ENCODE measurements at regions not wholly inside any gene's neighbourhood (a gene's known extent, or its start where the extent isn't known, plus 50 kb on each side); places are given as distances from the start of the nearest gene placed in this dataset.

GRCh38 chr18:2009942-2010697 is 561.2 kb downstream of the METTL4 start:
- Mint-ChIP-seq H3K27me3 (ENCODE audit: low read depth) (no peaks in the 10 kb centered on the region), H3K27ac (no peak overlapping the region), H3K36me3 (peaks cover 3% of the 10 kb centered on the region; the same call in 1 of the 2 replicates), H3K4me1 (no peaks in the 10 kb centered on the region), H3K4me3 (no peak overlapping the region), H3K9me3 (peaks cover 32% of the 10 kb centered on the region)
- TF ChIP-seq CREM (CRISPR knock-in tag; IDR thresholded peaks at IDR 0.05) (no peak), ZNF317 (CRISPR knock-in tag; IDR thresholded peaks at IDR 0.05; ENCODE audit: borderline replicate concordance, low read depth) (no peak), ZNF219 (CRISPR knock-in tag; IDR thresholded peaks at IDR 0.05; ENCODE audit: borderline replicate concordance) (no peak), ERG (CRISPR knock-in tag; IDR thresholded peaks at IDR 0.05) (no peak), JAZF1 (CRISPR knock-in tag; IDR thresholded peaks at IDR 0.05) (no peak), AFF4 (CRISPR knock-in tag; IDR thresholded peaks at IDR 0.05; ENCODE audit: borderline replicate concordance) (no peak), ZNF532 (CRISPR knock-in tag; IDR thresholded peaks at IDR 0.05; ENCODE audit: borderline replicate concordance) (no peak), E2F1 (CRISPR knock-in tag; IDR thresholded peaks at IDR 0.05) (no peak), TEAD4 (CRISPR knock-in tag; IDR thresholded peaks at IDR 0.05) (no peak), ATF2 (CRISPR knock-in tag; IDR thresholded peaks at IDR 0.05; ENCODE audit: borderline replicate concordance, low read depth) (no peak), MLX (CRISPR knock-in tag; IDR thresholded peaks at IDR 0.05) (no peak), ZNF281 (CRISPR knock-in tag; IDR thresholded peaks at IDR 0.05) (no peak)
- no peak for ATAC-seq
- POLR2A ChIA-PET = no interaction called here
- no peak for DNase-seq (ENCODE audit: low spot score)
- CTCF ChIA-PET = no interaction called here

All from WTC11 (cell line).